ENCODE measurements at regions not wholly inside any gene's neighbourhood (a gene's known extent, or its start where the extent isn't known, plus 50 kb on each side); places are given as distances from the start of the nearest gene placed in this dataset.

DNA sequence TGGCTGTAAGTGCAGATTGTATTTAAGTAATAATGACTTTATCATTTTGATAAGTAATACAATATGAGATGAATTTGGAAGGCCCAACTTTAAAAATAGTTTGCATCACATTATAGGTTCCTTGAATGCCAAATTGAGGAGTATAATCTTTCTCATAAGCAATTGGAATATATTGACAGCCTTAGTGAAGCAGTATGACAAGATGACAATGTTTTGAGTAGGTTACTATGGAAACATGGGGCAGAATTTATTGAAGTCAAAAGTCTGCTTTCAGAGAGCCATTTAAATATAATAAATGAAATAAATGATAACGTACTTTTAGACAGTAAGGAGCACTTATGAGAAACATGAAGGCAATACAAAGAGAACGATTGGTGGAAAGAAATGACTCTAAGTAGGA, 776.4 kb downstream of the TECRL start:
- H3K79me1 ChIP-seq (ENCODE audit: low read depth in 1 of 2, low read length in 2 of 2) = no peaks in the 10 kb centered on the region
- no peak overlapping the region for H2BK15ac ChIP-seq (ENCODE audit: low read depth, low read length)
- H3K23ac ChIP-seq (ENCODE audit: low read depth, low read length) = no peak overlapping the region
- no peak for DNase-seq
- H3K36me3 ChIP-seq (ENCODE audit: control insufficient read depth, insufficient read depth, low read length) = no peaks in the 10 kb centered on the region
- intact Hi-C loops (cut with micrococcal nuclease) (no loop called here), in situ Hi-C loops (cut with MboI; ENCODE audit: low sequenced_read_pairs) (no loop called here), dilution Hi-C loops (cut with HindIII; ENCODE audit: low sequenced_read_pairs, unreplicated experiment) (no loop called here)
- H4K20me1 ChIP-seq (ENCODE audit: insufficient read depth, low read length) = no peaks in the 10 kb centered on the region
- no peak overlapping the region for H3K56ac ChIP-seq (ENCODE audit: extremely low read depth, insufficient read depth, low read length)
- H3K9ac ChIP-seq (ENCODE audit: low read depth, low read length) = no peak overlapping the region
- no peak overlapping the region for H4K91ac ChIP-seq (ENCODE audit: insufficient read depth, low read depth, low read length)
- ChIA-PET CTCF (no interaction called here), POLR2A (ENCODE audit: unreplicated experiment) (no interaction called here)
- no peak overlapping the region for H2AK5ac ChIP-seq (ENCODE audit: low read depth, low read length)
- no peaks in the 10 kb centered on the region for H3K4me1 ChIP-seq (ENCODE audit: control insufficient read depth, insufficient read depth, low read length)
- ATAC-seq (ENCODE audit: low read depth) = no peak
- no peak overlapping the region for H2BK120ac ChIP-seq (ENCODE audit: low read depth, low read length)
- H2BK5ac ChIP-seq (ENCODE audit: low read depth, low read length, poor library complexity, severe bottlenecking) = no peak overlapping the region
- no peaks in the 10 kb centered on the region for H3K9me1 ChIP-seq (ENCODE audit: insufficient read depth, low read length)
- no peak overlapping the region for H3K4ac ChIP-seq (ENCODE audit: low read depth, low read length)
- no peak overlapping the region for H2AK9ac ChIP-seq (replicated peaks; ENCODE audit: low read depth, low read length, poor library complexity)
- H3K18ac ChIP-seq (ENCODE audit: low read depth, low read length) = no peak overlapping the region
- no peaks in the 10 kb centered on the region for H3K27me3 ChIP-seq (ENCODE audit: control insufficient read depth, insufficient read depth, low read length)
- no peak overlapping the region for H3K14ac ChIP-seq (replicated peaks; ENCODE audit: low read depth, low read length)
- TF ChIP-seq NFE2L2 (IDR thresholded peaks at IDR 0.05; ENCODE audit: low read depth, low read length) (no peak), ELK1 (IDR thresholded peaks at IDR 0.05; ENCODE audit: borderline replicate concordance, low read depth, low read length) (no peak), MXI1 (IDR thresholded peaks at IDR 0.05; ENCODE audit: borderline replicate concordance, low read depth, low read length) (no peak)
- H3K4me3 ChIP-seq (ENCODE audit: insufficient read depth, low read depth, low read length) = no peak overlapping the region
- H4K5ac ChIP-seq (ENCODE audit: low read depth, low read length) = no peak overlapping the region
- no peak overlapping the region for H2BK20ac ChIP-seq (ENCODE audit: low read depth, low read length)
- H4K8ac ChIP-seq (ENCODE audit: low read depth in 2 of 2, low read length in 2 of 2) = no peak overlapping the region
- H3K4me2 ChIP-seq (ENCODE audit: low read depth, low read length) = no peak overlapping the region
- no TSS peak for BruUV-seq (replicated peaks)
- H3K9me3 ChIP-seq (ENCODE audit: control insufficient read depth, insufficient read depth, low read length) = 0 out of 2 replicates have a peak, but pooled peaks cover 2% of the 10 kb centered on the region
- H2AFZ ChIP-seq (replicated peaks; ENCODE audit: low read length, poor library complexity) = no peak overlapping the region
- no peak overlapping the region for H3K27ac ChIP-seq (ENCODE audit: insufficient read depth, low read length)
- WGBS, 2 experiments (ENCODE audit: extremely low coverage in 2 of 2, insufficient read length in 1 of 2) = no CpG with 5 or more reads among the region's 2 CpGs

Measured in IMR-90 (cell line).